ENCODE measurements at regions not wholly inside any gene's neighbourhood (a gene's known extent, or its start where the extent isn't known, plus 50 kb on each side); places are given as distances from the start of the nearest gene placed in this dataset.

DNA sequence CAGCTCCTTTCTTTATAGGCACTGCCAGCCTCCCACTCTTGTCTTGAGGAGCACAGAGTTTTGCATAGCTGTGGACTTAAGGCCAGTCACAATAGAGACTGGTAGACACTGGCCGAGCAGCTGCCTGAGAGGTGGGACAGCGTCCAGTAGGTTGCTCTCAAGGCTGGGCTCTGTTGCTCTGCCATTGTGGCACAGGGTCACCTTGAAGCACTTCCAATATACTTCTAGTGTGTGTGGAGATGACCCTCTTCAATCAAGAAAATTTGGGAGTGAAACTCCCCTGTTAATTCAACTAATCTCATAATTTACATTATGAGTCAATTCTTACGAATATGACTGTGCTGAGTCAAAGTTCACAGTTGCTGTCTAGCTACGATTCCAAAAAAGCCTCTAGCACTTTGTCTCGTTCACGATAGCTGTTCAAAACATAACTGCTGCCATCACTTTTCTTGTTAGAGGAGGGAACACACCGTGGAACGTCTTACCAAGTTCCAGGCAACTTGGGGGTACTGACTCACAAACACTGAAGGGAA, 636.2 kb downstream of the EPHA4 start:
- TF ChIP-seq, protein P1, sequence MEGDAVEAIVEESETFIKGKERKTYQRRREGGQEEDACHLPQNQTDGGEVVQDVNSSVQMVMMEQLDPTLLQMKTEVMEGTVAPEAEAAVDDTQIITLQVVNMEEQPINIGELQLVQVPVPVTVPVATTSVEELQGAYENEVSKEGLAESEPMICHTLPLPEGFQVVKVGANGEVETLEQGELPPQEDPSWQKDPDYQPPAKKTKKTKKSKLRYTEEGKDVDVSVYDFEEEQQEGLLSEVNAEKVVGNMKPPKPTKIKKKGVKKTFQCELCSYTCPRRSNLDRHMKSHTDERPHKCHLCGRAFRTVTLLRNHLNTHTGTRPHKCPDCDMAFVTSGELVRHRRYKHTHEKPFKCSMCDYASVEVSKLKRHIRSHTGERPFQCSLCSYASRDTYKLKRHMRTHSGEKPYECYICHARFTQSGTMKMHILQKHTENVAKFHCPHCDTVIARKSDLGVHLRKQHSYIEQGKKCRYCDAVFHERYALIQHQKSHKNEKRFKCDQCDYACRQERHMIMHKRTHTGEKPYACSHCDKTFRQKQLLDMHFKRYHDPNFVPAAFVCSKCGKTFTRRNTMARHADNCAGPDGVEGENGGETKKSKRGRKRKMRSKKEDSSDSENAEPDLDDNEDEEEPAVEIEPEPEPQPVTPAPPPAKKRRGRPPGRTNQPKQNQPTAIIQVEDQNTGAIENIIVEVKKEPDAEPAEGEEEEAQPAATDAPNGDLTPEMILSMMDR (IDR thresholded peaks at IDR 0.05 in 4 of 5, conservative IDR thresholded peaks at IDR 0.05 in 1 of 5) = no peak
- TF ChIP-seq POLR2A (IDR thresholded peaks at IDR 0.05) = no peak

Measured in gastrocnemius medialis (tissue), 4 donors.